ENCODE measurements at regions not wholly inside any gene's neighbourhood (a gene's known extent, or its start where the extent isn't known, plus 50 kb on each side); places are given as distances from the start of the nearest gene placed in this dataset.

DNA sequence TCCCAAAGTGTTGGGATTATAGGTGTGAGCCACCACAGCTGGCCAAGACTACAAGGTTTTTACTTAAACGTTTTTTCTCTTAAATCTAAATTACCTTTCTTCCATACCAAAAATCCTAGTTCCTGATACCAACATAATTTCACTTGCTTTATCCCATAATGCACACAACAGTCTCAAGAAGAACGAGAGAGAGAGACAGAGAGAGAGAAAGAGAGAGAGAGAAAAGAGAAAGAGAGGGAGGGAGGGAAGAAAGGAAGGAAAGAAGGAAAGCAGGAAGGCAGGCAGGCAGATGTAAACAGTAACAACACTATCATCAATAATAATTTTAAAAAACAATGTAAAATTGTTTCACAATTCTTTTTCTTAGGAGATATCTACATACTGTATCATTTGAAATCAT lies 118.4 kb downstream of the BTG1 start:
- H3K4me3 ChIP-seq (replicated peaks; ENCODE audit: low read depth, low read length), result no peak overlapping the region
- DNase-seq (ENCODE audit: extremely low read depth, low read depth), result no peak
- TF ChIP-seq, protein P1, sequence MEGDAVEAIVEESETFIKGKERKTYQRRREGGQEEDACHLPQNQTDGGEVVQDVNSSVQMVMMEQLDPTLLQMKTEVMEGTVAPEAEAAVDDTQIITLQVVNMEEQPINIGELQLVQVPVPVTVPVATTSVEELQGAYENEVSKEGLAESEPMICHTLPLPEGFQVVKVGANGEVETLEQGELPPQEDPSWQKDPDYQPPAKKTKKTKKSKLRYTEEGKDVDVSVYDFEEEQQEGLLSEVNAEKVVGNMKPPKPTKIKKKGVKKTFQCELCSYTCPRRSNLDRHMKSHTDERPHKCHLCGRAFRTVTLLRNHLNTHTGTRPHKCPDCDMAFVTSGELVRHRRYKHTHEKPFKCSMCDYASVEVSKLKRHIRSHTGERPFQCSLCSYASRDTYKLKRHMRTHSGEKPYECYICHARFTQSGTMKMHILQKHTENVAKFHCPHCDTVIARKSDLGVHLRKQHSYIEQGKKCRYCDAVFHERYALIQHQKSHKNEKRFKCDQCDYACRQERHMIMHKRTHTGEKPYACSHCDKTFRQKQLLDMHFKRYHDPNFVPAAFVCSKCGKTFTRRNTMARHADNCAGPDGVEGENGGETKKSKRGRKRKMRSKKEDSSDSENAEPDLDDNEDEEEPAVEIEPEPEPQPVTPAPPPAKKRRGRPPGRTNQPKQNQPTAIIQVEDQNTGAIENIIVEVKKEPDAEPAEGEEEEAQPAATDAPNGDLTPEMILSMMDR (IDR thresholded peaks at IDR 0.05; ENCODE audit: low read depth, low read length, missing control alignments), result no peak

DNA sequence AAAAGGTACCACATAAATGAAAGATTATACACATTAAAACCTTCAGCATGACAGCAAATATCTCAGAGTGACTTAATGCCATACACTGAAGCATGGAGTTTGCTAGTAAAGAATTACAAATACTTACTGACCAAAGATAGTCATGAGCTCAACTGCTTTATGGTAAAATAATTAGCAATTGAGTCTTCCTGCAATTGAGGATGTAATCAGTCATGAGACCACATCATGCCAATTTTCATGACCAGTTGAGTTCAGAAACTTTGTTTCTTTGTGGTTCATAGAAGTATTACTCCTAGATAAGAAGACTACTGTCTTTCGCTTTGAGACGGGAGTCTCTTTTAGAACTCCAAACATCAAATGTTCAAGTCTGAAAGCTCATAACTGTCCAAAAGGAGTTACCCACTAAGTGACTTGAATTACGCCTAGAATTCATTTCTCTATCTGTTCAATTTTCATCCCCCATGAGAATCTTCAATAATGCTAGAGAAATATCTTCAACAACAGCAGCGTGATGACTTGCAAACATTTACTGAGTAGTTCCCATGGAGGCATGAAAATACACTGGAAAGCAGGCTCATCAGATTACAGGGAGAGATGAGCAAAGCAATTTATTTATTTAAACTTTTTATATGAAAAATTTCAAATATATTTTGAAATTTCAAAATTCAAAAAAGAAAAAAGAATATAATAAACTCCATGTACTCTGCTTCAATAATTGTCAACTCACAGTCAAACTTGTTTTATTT lies 120.0 kb downstream of the BTG1 start:
- no peak for DNase-seq (ENCODE audit: extremely low read depth, low read depth)
- no peak overlapping the region for H3K4me3 ChIP-seq (replicated peaks; ENCODE audit: low read depth, low read length)
- TF ChIP-seq, protein P1 (IDR thresholded peaks at IDR 0.05; ENCODE audit: low read depth, low read length, missing control alignments), result no peak

DNA sequence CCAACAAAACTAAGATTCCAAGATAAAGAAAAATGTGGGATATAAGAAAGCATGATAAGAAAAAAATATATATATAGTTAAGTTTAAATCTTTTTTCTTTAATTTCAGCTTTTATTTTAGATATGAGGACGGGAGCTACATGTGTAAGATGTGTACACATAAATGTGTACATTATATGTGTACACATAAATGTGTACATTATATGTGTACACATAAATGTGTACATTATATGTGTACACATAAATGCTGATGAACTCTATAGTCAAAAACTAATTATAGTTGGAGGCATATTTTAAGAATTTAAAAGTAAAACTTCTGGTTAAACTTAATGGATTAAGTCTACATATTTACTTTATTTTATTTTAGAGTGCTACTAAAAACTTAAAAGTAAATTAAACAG lies 123.6 kb downstream of the BTG1 start:
- DNase-seq (ENCODE audit: extremely low read depth, low read depth), result no peak
- TF ChIP-seq, protein P1 (IDR thresholded peaks at IDR 0.05; ENCODE audit: low read depth, low read length, missing control alignments), result no peak
- H3K4me3 ChIP-seq (replicated peaks; ENCODE audit: low read depth, low read length), result no peak overlapping the region

DNA sequence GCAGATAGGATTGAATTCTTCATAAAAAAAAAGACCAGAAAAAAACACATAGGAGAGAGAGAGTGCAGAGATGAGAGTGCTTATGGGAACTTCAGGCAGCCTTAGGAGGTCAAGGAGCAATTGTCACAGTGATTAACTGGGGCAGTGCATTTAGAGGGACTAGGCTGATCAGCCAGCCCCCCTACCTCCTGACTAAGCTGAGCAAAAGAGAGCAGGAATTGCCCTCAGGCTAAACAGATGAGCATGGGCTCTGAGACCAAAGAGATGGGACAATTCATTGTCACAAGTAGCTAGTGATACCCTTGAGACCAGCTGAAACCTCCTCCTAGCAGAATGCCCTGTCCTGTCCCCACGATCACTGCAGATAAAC lies 124.0 kb downstream of the BTG1 start:
- DNase-seq (ENCODE audit: extremely low read depth, low read depth), result no peak
- no peak overlapping the region for H3K4me3 ChIP-seq (replicated peaks; ENCODE audit: low read depth, low read length)
- TF ChIP-seq, protein P1 (IDR thresholded peaks at IDR 0.05; ENCODE audit: low read depth, low read length, missing control alignments), result no peak

DNA sequence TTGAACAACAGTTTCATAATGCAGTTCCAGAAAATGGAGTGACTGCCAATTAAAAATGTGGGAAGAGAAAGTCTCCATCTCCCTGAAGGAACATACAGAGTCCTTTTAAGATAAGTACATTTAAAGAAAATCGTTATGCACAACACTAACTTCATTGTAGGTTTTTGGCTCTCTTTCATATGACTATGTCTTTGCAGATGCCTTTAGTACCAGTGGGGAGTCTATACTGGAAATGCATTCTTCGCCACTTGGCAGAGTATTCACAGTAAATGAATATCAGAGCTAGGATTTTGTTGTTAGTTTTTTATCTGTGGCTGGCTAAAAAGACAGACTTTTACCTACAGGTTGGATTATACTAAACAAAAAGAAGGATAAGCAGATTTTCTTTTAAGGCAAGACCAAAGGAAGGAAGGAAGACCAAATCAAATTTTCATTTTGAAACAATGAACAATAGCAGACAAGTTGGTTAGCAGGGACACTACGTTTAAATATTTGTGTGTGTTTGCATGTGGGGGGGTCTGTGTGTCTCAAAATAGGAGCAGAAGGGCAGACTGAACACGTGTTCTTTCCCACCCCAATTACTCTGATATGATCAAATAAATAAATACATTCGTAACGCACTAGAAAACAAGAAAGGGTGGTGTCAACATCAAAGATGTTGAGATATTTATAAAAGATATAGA lies 124.5 kb downstream of the BTG1 start:
- no peak for DNase-seq (ENCODE audit: extremely low read depth, low read depth)
- no peak overlapping the region for H3K4me3 ChIP-seq (replicated peaks; ENCODE audit: low read depth, low read length)
- TF ChIP-seq, protein P1 (IDR thresholded peaks at IDR 0.05; ENCODE audit: low read depth, low read length, missing control alignments), result no peak

DNA sequence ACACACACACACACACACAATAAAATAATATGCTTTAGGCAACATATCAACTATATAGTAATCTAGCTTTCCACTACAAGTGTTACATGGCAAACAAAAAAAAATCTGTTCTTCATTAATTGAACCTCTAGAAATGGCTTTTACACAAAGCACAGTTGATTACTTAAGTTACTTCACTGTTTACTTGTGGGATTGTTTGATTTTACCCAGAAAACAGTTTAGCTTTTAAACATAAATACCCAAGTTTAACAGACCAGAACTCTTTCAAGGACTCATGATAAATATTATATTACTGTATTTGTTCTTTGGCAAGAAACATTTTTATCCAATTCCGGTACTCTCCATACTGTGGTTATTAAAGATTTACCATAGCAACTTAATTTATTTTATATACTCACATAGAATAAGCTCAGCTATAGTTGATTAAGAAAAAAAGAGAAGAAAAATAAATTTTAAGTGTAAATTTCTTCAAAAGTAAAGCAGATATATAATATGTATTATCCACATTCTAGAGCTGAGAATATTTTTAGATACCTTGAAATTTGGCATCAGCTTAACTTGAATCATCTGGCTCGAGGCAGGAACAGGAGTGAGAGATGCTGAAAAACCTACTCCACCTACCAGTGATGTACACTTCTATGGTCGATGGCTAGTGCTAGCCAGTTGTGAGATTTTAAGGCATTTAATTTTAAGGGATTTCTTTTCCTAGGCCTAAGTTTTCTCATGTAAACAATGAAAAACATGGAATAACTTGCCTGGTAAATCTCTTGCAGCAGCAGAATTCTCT lies 126.0 kb downstream of the BTG1 start:
- no peak for DNase-seq (ENCODE audit: extremely low read depth, low read depth)
- no peak overlapping the region for H3K4me3 ChIP-seq (replicated peaks; ENCODE audit: low read depth, low read length)
- TF ChIP-seq, protein P1 (IDR thresholded peaks at IDR 0.05; ENCODE audit: low read depth, low read length, missing control alignments), result no peak

Measured in HFF-Myc (cell line).